ENCODE measurements at regions not wholly inside any gene's neighbourhood (a gene's known extent, or its start where the extent isn't known, plus 50 kb on each side); places are given as distances from the start of the nearest gene placed in this dataset.

DNA sequence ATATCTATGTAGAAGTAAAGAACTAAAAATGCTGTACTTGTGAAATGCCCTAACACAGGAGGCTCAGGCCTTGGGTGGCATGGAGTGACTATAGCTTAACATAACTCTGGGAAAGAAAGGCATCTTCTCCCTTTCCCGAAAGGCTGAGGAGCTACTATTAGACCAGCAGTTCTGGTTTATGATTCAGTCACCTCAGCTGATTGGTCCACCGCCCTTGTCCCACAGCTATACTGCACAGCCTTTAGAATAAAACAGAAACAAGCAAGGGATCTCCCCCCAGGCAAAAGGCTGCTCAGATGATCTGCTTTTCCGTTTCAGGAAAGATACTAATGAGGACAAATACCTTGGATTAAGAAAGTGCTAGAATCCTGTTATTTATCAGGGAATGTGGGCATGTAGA, 171.3 kb downstream of the SNCA start:
- DNase-seq (ENCODE audit: low spot score) = no peak

DNA sequence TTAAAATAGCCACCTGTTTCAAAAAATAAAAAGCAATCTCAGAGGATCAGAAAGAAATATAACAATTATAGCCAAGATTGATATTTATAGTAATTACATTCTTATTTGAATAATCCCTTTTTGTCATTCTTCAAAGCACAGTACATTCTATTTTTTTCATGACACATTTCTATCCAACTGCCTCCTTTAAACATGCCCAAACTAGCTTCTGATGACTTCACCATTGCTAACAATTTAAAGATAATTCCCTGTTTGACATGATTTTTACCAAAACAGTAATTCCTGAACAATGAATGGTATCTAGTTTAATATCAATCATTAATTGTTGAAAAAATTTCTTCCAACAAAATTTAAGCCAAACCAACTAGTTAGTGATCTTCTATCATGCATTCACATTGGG, 172.4 kb downstream of the SNCA start:
- no peak for DNase-seq (ENCODE audit: low spot score)

DNA sequence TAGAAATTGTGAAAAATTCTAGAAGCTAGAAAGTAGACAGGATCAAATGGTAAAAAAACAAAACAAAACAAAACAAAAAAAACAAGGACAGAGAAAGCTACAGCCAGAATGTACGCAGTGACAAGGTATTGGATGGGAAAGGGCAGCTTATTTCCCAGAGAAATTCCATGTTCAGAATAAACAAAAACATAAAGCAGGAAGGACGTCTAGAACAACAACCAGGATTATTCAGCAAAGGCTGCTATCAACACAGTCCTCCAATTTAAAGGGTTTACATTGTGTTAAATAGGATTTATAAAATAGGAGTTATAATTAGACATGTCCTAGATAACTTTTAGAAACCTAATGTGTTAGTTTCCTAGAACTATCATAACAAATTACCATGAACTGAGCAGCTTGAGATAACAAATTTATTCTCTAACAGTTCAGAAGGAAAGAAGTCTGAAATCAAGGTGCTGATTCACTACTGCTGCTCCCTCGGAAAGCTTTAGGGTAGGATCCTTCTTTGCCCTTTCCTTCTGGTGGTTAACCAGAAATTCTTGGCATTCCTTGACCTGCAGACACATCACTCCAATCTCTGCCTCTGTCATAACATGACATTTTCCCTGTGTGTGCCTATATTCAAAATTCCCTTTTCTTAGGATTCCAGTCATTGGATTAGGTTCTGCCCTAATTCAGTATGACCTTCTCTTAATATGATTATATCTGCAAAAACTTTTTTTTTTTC, 175.6 kb downstream of the SNCA start:
- DNase-seq (ENCODE audit: low spot score) = no peak

DNA sequence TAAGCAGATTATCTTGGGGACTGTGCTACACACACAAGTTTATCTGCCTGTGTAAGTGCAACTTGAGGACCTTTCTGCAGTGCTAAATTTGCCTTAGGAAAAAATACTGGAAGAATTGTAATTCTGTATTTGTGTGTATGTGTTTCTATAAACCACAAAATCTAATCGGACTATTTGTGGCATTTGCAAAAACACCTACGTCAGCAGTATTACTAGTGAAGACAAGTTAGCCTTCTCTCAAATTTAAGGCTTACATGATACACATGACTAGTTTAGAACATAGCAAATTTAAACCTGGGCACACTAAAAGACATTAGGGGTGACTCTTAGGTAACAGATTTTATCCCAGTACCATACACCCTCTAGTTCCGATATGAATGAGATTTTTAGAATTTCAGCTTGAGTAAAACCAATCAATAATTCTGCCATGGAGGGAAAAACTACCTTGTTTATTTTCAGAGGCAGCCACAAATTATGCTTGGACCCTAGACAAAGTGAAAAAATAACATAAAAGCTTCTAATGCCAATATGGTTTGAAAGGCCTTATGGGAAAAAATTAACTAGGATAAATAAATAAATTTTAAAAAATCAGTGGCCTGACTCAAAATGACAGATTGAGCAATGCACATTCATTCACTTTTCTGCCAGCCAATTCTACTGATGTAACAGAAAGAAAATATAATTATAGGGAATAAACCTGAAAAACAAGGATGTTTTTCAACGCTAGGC, 176.4 kb downstream of the SNCA start:
- no peak for DNase-seq (ENCODE audit: low spot score)

DNA sequence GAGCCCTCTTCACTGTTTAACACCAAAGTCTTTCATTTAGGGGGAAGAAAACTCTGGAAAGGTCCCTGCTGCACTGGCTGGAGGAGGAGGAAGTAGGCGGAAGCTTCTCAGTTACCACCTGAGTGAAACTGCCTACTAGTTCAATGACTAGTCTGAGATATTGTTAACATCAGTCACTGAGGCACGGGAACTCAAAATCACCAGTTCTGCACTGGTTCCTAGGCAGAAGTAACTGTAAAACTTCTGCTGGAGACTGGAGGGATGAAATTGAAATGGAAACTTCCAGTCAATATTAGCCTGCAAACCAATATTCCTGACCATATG, 178.3 kb downstream of the SNCA start:
- no peak for DNase-seq (ENCODE audit: low spot score)

DNA sequence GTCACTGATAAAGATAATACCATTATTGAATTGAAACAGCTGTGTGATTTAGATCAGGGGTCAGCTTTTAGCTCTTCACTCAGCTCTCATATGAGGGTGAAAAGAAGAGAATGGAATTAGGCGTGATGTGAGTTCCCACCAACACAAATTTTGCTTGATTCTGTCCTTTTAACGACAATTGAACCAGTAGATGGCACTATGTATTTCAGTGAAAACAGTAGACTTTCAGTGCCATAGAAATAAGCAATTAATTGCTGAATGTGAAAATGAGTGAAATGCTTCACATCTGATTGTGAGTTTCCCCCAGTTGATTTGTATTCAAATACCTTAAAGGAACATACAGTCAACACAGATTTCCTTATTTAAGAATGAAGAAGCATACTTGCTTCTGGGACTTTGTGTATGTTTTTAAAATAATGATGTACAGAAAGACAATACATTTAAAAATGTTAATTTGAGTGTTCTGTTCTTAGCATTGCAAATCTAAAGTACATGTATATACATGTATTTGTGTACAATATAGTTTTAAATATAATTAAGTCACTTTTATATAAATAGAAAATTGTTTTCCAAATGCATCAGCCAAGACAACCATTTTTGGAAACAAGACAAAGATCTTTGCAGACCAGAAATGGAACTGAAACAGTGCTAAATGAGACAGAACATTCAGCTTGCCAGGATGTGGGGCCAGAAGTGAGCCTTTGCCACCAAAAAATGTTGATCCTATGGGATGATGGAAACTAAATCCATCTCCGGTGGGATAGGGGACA, 178.8 kb downstream of the SNCA start:
- DNase-seq (ENCODE audit: low spot score) = no peak

DNA sequence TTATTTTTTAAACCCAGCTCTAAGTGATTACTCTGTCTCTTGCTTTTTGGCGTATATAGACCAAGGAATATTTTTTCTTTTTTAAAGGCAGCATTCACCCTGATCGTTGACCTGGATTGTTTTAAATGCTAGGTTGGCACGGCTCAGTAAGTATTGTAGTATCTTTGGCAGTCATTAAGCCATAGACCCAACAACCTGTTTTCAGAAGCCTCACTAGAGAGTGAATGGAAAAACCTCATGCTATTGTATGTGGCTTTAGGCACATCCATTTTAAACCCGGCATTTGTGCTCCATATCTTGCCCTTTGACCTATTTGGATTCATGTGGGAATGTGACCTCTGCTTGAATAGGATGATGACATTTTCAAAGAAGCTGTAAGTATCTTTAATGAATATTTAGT, 183.9 kb downstream of the SNCA start:
- DNase-seq (ENCODE audit: low spot score) = no peak

DNA sequence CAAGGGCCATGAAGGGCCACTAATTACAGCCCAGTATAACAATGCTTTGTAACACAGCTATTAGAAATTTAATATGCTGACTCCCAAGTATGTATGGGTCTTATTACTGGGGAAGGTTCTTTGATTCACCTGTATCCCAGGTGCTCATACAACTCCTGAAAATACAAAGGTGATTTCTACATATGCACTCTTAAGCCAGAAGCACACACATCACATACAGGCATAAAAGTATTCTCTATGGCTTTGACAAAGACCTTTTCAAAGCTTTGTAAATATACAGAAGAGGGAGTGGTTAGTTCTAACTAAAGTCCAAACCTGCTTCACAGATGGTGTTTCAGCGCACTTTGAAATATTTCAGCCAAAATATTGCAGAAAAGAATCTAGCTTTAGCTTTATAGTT, 191.5 kb downstream of the SNCA start:
- no peak for DNase-seq (ENCODE audit: low spot score)

DNA sequence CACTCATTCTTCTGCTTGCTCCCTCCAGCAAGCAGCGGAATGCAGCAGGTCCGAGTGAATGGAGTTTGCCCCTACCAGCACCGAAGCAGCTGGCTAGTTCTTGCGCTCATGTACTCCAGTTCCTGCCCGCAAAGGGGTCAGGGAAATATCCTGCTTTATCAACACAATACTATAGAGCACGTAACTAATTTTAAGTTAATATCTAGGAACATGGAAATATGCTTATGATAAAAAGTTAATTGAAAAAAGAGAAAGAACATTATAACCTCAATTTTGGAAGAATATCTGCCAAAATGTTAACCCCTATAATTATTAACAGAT, 195.6 kb downstream of the SNCA start:
- DNase-seq (ENCODE audit: low spot score) = no peak

DNA sequence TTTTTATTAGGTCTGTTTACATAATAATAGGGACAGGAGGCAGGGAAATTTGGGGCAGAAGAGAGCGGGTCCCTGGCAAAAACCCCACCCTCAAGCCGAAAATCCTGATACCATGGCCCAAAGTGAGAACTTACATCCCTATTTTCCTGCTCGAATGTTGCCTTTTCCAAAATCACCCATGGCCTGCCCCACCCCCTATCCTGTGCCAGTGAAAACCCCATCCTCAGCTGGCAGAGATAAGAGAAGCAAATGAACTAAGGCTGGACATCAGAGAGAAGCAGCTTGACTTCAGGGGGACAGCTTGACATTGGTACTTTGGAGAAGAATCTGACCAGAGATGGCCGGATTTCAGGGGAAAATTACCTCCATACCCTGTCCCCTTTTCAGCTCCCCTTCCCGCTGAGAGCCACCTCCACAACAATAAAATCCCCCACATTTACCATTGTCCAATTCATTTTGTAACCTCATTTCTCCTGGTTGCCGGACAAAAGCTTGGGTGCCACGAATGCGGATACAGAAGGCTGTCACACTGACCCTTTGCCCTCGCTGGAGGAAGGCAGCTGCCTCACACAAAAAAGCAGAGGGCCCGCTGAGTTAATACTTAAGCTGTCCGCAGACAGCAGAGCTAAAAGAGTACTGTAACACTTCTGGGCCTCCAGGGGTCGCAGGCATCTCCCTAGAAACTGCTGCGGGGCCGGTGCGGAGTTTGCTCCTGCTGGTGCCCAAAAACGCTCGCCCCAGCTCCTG, 196.2 kb downstream of the SNCA start:
- DNase-seq (ENCODE audit: low spot score) = peak; percentile 90

DNA sequence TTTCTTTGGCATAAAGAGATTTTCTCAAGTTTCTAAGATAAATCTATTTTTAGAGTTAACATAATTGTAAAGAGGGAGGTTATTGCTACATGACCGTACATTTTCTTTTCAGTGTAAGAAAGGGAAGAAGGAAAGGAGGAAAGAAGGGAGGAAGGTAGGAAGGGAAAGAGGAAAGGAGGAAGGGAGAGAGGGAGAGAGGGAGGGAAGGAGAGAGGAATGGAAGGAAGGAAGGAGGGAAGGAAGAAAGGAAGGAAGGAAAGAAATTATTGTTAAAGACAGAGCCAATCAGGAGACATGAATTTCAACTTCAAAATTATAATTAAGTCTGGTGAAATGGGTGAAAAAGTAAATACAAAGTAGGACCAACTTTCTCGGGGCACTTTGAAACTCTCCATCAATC, 197.6 kb downstream of the SNCA start:
- DNase-seq (ENCODE audit: low spot score) = no peak

DNA sequence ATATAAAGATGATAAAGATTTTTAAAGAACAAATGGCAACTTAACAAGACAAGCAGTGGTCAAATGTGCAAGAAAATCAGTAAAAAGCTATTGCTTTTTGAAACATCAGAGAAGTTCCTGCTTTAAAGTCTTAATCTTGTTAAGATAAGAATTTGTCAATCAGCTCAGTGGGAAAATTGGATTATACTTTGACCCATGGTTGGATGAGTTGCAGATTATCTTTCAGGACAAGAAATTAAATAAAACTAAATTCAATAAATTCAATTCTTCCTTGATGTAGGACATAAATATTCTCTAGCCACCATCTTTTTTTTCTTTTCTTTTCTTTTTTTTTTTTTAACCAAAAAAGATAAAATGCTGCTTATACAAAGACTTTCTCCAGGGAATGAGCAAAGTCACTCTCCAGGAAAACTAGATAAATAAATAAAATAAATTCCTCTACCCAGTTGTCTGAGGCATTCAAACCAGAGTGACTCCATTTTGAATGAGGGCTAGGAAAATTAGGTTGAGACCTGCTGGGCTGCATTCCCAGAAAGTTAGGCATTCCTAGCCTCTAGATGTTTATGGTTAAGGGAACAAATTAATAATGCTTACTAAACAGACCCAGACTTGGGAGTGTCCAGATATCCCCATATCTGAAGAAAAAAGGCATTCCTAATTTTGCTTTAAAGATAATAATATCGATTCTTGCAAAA, 211.2 kb downstream of the SNCA start:
- no peak for DNase-seq (ENCODE audit: low spot score)

DNA sequence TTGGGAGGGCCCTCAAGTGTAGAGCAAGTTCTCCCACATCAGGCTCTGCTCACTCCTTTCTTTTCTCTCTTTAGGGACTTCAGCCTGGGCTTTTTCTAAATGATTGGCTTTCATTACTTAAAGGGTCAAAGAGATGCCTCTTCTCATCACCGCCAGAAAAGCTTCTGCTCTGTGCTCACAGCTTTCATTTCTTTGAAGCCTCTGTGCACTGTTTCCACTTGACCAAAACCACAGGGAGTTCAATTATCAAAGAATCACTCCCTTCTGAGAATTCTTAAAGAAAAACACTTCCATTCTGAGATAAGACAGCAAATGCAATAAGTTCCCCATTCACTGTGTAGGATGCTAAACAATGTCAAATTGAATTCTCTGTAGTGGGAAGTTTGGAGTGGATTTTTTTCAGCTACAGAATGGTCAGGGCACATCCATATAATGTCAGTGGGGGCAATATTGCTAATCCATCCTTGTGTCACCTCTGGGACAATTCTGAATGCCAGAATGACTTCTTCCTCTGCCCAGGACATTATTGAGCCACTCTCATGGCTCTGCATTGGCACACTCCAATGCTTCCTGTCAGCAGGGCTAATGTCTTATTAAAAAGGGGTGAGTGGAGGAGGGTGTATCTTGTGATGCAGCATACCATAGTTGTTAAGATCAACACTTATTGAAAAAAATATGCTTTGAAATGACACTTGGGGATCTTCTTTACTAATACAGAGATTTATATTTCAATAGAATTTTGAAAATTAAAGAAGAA, 217.6 kb downstream of the SNCA start:
- no peak for DNase-seq (ENCODE audit: low spot score)

DNA sequence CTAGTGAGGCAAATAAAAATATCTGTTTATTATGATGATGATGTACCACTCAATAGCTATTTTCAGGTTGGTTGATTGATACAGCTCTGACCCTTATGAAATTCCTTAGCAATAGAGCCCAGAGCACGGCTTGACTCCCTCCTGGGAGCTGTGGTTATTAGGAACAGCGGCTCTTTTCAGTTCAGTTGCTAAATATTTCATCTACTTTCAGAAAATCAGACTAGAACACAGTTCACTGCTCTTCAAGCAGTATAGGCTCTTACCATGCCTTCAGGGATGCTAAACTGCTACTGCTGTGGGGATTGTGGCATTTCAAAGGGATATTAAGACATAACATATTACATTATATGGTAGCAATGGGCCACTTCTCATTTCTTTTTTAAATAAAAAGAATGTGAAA, 218.8 kb downstream of the SNCA start:
- DNase-seq (ENCODE audit: low spot score) = no peak

DNA sequence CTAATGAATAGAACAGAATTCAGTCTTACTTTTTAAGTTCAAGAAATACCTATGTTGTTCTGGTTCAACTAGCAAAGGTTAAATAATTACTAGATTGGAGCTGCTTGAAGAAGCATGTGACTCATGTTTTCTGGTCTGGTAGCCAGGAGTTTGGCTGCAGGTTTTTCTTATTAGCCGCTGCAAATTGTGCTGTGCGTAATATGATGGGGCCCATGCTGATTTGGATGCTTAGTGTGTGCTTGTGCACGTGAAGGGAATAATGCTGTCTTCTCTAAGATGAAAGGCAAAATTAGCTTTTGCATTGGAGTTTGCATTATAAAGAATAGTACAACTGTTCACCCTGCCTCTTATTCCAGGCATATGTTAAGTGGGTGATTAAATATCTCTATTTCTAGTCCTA, 219.6 kb downstream of the SNCA start:
- DNase-seq (ENCODE audit: low spot score) = no peak

DNA sequence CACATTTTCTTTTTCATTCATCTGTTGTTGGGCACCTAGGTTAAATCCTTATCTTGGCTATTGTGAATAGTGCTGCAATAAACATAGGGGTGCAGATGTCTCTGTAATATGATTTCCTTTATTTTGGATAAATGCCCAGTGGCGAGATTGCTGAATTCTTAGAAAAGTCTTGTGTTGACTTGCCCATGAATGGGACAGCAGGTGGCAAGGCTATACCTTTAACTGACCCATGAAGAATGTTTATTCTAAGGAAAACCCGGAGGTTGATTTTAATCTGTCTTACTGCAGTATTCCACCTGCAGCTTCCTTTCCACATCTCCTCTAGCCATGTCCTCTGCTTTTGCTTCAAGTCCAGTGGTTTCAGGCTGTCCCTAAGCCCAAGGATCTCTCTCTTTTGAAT, 220.6 kb downstream of the SNCA start:
- DNase-seq (ENCODE audit: low spot score) = no peak

DNA sequence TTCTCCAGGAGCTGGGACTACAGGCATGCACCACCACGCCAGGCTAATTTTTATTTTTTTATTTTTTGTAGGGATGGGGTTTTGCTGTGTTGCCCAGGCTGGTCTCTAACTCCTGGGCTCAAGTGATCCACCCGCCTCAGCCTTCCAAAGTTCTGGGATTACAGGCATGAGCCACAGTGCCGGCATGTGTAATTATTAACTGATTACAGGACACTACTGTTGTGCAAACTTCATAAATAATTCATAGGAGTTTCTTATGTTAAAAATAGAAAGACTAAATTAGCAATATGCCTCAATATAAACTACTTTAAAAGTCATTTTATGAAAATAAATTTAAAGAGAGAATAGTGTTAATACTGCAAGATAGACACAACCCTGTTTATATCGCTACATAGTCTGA, 221.9 kb downstream of the SNCA start:
- DNase-seq (ENCODE audit: low spot score) = no peak

DNA sequence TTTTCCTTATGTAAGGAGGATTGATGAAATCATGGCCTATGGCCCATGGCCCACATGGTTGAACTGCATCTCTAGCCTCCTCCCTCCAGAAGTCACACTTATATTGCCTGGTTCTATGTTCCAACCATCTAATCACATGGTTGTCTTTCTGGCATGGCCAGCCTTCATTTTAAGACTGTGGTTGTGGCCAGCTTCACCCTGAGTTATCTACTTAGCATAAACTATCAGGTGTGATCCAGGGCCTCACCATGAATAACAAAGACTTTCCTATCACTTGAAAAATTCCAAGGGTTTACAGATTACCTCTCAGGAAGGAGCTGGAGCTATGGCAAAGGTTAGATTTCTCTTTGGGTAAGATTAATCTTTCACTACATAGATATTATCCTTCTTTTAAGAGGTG, 222.8 kb downstream of the SNCA start:
- DNase-seq (ENCODE audit: low spot score) = no peak

DNA sequence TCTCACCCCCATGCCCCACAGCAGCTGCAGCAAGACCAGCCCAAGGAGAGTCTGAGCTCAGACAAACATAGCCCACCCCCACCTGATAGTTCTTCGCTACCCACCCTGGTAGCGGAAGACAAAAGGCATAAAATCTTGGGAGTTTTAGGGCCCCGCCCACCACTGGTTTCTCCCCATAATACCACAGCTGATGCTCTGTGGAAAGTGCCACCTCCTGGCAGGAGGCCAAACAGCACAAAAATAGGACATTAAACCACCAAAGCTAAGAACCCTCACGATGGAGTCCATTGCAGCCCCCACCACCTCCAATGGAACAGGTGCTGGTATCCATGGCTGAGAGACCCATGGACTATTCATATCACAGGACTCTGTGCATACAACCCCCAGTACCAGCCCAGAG, 226.7 kb downstream of the SNCA start:
- no peak for DNase-seq (ENCODE audit: low spot score)

DNA sequence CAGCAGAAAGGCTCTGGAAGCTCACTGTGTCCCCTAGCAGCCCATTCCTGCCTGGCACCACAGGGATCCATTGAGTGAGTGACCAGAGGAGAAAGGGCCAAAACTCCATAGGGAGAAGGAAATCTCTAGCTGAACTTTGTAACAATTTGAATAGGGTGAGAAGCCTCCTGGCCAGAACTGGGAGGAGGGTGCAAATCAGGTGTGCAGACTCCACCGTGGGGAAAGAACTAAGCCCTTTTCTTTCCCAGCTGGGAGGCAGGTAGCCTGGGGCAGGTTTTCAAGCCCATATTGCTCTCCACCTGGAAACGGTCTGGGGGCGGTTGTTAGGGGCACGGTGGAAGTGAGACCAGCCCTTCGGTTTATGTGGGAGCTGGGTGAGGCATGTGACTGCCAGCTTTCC, 227.2 kb downstream of the SNCA start:
- DNase-seq (ENCODE audit: low spot score) = no peak

DNA sequence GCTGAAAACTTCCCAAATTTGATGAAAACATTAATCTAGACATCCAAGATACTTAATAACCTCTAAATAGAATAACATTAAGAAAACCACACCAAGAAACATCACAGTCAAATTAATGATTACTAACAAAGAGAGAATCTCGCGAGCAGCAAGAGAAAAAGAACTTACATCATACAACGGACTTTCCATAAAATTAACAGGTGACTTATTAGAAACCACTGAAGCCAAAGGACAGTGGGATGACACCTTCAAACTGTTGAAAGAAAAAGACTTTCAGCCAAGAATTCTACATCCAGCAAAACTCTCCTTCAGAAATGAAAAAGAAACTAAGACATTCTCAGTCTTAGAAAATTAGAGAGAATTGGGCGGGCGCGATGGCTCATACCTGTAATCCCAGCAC, 232.0 kb downstream of the SNCA start:
- DNase-seq (ENCODE audit: low spot score) = no peak

DNA sequence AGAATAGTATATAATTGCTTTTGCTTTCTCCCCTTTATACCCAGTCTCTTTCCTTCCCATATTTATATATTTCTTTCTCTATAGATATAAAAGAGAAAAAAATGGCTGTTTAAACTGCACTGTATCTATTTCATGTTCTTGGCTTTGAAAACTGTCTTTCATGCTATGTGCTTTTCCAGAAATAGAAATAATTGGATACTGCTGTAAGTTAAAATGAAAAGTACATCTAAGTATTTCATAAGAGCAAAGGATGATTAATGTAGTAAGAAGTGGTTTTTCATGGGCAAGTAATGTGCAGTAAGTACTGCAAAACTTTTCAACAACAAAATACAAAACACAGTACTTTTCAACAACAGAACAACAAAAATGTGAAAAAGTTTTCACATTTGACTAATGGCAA, 237.9 kb downstream of the SNCA start:
- DNase-seq (ENCODE audit: low spot score) = no peak

Data from ecto neural progenitor cell (in vitro differentiated cells).